ENCODE measurements at regions not wholly inside any gene's neighbourhood (a gene's known extent, or its start where the extent isn't known, plus 50 kb on each side); places are given as distances from the start of the nearest gene placed in this dataset.

GRCh38 chr11:92873551-92873950, 95.9 kb upstream of the MTNR1B start:
- H2BK120ac ChIP-seq (ENCODE audit: low read depth, low read length, poor library complexity, severe bottlenecking): no peak overlapping the region
- WGBS (ENCODE audit: extremely low coverage, insufficient read length, low lambda C conversion rate): no CpG with 5 or more reads among the region's 2 CpGs
- H2BK15ac ChIP-seq (ENCODE audit: low read depth, low read length): no peak overlapping the region
- no peak overlapping the region for H3K4ac ChIP-seq (ENCODE audit: low read depth, low read length)
- H4K8ac ChIP-seq (replicated peaks; ENCODE audit: insufficient read length, low read depth, low read length): no peak overlapping the region
- no peaks in the 10 kb centered on the region for H3K79me1 ChIP-seq (ENCODE audit: insufficient read depth, low read depth, low read length, poor library complexity, severe bottlenecking)
- H3K4me2 ChIP-seq (ENCODE audit: insufficient read depth, insufficient read length, low read length): no peak overlapping the region
- H2BK20ac ChIP-seq (ENCODE audit: low read depth, low read length, poor library complexity, severe bottlenecking): no peak overlapping the region
- no peaks in the 10 kb centered on the region for H3K9me3 Mint-ChIP-seq
- no peak overlapping the region for H3T11ph ChIP-seq (ENCODE audit: low read length)
- no peak overlapping the region for H3K56ac ChIP-seq (ENCODE audit: insufficient read length, low read depth, low read length)
- H3K9ac ChIP-seq (ENCODE audit: extremely low read depth, insufficient read length, low read length): no peak overlapping the region
- no peaks in the 10 kb centered on the region for H3K79me2 ChIP-seq (ENCODE audit: insufficient read depth, low read length)
- H2BK12ac ChIP-seq (ENCODE audit: insufficient read length, low read depth, low read length): no peak overlapping the region
- H4K91ac ChIP-seq (ENCODE audit: insufficient read length, low read depth, low read length): no peak overlapping the region
- no peak overlapping the region for H3K27ac Mint-ChIP-seq
- H3K27ac ChIP-seq (ENCODE audit: insufficient read length, low read depth, low read length): no peak overlapping the region
- no peaks in the 10 kb centered on the region for H3K4me1 ChIP-seq (ENCODE audit: insufficient read depth, low read length)
- TF ChIP-seq CTCF (conservative IDR thresholded peaks at IDR 0.05): no peak
- no peak overlapping the region for H2BK5ac ChIP-seq (ENCODE audit: insufficient read length, low read length)
- no peaks in the 10 kb centered on the region for H3K27me3 Mint-ChIP-seq (ENCODE audit: low read depth)
- no peaks in the 10 kb centered on the region for H3K4me1 Mint-ChIP-seq
- no peak overlapping the region for H3K18ac ChIP-seq (ENCODE audit: insufficient read length, low read depth, low read length)
- no peaks in the 10 kb centered on the region for H3K36me3 Mint-ChIP-seq (ENCODE audit: insufficient read depth in 1 of 3, low read depth in 3 of 3)
- no peaks in the 10 kb centered on the region for H4K20me1 ChIP-seq (ENCODE audit: control insufficient read depth, insufficient read depth, insufficient read length)
- H2AFZ ChIP-seq (ENCODE audit: low read length): no peak overlapping the region
- no peak overlapping the region for H3K14ac ChIP-seq (ENCODE audit: insufficient read depth, low read length)
- no peak overlapping the region for H3K4me3 Mint-ChIP-seq
- no peak overlapping the region for H2AK5ac ChIP-seq (ENCODE audit: insufficient read length, low read length)
- H3K9me3 ChIP-seq (ENCODE audit: control insufficient read depth, low read depth, low read length): no peaks in the 10 kb centered on the region
- no peak overlapping the region for H3K23ac ChIP-seq (ENCODE audit: insufficient read length, low read depth, low read length)
- no peaks in the 10 kb centered on the region for H3K23me2 ChIP-seq (ENCODE audit: insufficient read length, low read depth, low read length, poor library complexity, severe bottlenecking)
- no peaks in the 10 kb centered on the region for H3K27me3 ChIP-seq (ENCODE audit: insufficient read depth, low read length)
- no peak for DNase-seq
- H4K5ac ChIP-seq (ENCODE audit: insufficient read length, low read depth, low read length): no peak overlapping the region
